ENCODE measurements at regions not wholly inside any gene's neighbourhood (a gene's known extent, or its start where the extent isn't known, plus 50 kb on each side); places are given as distances from the start of the nearest gene placed in this dataset.

- no peaks in the 10 kb centered on the region for H3K36me3 ChIP-seq (ENCODE audit: control insufficient read depth, insufficient read depth, low read length)
- peaks cover 12% of the 10 kb centered on the region for H3K4me1 ChIP-seq (ENCODE audit: control insufficient read depth, insufficient read depth, low read length, poor library complexity, severe bottlenecking)
- H3K4me3 ChIP-seq (ENCODE audit: extremely low read depth, insufficient read depth, low read length, poor library complexity, severe bottlenecking), result no peak overlapping the region
- no peak overlapping the region for H3K27ac ChIP-seq (ENCODE audit: low read depth, low read length, severe bottlenecking)
- WGBS, 2 experiments (ENCODE audit: insufficient coverage in 2 of 2), result 89 to 94% methylated on average over 8 to 9 of the region's 10 CpGs
- H3K9me3 ChIP-seq (ENCODE audit: control insufficient read depth, low read length), result no peaks in the 10 kb centered on the region
Observed at GRCh38 chr16:81185416-81185815, 53.1 kb upstream of the BCO1 start.

DNA sequence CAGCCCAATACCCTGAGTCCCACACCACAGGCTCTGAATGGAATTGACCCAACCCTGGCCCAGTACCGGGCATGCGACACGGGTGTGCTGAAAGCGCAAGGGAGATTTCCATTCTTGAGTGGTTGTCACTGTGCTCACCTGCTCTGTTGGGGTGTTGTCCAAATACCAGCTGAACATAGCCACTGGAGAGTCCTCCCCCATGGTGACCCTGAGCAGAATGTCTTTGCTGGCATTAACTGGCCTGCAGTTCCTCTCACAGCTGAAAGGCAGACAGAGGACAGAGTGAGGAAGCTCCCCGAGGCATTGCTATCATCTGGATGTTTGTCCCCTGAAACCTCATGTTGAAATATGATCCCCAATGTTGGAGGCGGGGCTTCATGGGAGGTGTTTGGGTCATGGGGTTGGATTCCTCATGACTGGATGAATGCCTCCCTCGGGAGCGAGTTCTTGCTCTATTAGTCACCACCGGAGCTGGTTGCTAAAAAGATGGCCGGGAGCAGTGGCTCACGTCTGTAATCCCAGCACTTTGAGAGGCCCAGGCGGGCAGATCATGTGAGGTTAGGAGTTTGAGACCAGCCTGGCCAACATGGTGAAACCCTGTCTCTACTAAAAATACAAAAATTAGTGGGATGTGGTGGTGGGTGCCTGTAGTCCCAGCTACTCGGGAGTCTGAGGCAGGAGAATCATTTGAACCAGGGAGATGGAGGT is 57.3 kb upstream of the BCO1 start:
- Histone ChIP-seq H3K4me3 (ENCODE audit: extremely low read depth, insufficient read depth, low read length, poor library complexity, severe bottlenecking) (no peak overlapping the region), H3K9me3 (ENCODE audit: control insufficient read depth, low read length) (no peaks in the 10 kb centered on the region), H3K27ac (ENCODE audit: low read depth, low read length, severe bottlenecking) (peak overlapping the region; percentile 85), H3K36me3 (ENCODE audit: control insufficient read depth, insufficient read depth, low read length) (no peaks in the 10 kb centered on the region), H3K4me1 (ENCODE audit: control insufficient read depth, insufficient read depth, low read length, poor library complexity, severe bottlenecking) (peaks cover 7% of the 10 kb centered on the region)
- WGBS, 2 experiments (ENCODE audit: insufficient coverage in 2 of 2), result 24 to 57% methylated on average over 4 to 8 of the region's 13 CpGs

- H3K36me3 ChIP-seq (ENCODE audit: control insufficient read depth, insufficient read depth, low read length), result no peaks in the 10 kb centered on the region
- peak overlapping the region; percentile 85 for H3K27ac ChIP-seq (ENCODE audit: low read depth, low read length, severe bottlenecking)
- WGBS, 2 experiments (ENCODE audit: insufficient coverage in 2 of 2), result 72 to 76% methylated on average over 5 to 6 of the region's 6 CpGs
- H3K4me3 ChIP-seq (ENCODE audit: extremely low read depth, insufficient read depth, low read length, poor library complexity, severe bottlenecking), result no peak overlapping the region
- H3K9me3 ChIP-seq (ENCODE audit: control insufficient read depth, low read length), result no peaks in the 10 kb centered on the region
- H3K4me1 ChIP-seq (ENCODE audit: control insufficient read depth, insufficient read depth, low read length, poor library complexity, severe bottlenecking), result peaks cover 10% of the 10 kb centered on the region
Observed at GRCh38 chr16:81180578-81180977, 57.9 kb upstream of the BCO1 start.

DNA sequence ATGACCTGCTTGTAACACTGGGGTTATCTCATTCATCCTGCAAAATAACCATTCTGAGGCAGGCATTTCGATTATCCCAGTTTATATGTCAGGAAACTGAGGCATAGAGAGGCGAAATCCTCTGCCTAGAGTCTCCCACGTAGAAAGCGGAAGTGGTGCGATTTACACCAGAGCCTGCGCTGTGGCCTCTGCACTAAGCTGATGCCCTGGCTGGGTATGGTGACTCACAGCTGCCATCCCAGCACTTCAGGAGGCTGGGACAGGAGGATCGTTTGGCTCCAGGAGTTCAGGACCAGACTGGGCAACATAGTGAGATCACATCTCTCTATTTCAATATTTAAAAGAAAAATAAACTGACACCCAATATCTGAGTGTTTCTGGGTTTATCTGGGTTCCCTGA is 59.3 kb upstream of the BCO1 start:
- peaks cover 20% of the 10 kb centered on the region for H3K4me1 ChIP-seq (ENCODE audit: control insufficient read depth, insufficient read depth, low read length, poor library complexity, severe bottlenecking)
- no peak overlapping the region for H3K27ac ChIP-seq (ENCODE audit: low read depth, low read length, severe bottlenecking)
- WGBS, 2 experiments (ENCODE audit: insufficient coverage in 2 of 2), result 92 to 98% methylated on average over 6 of the region's 7 CpGs
- no peak overlapping the region for H3K4me3 ChIP-seq (ENCODE audit: extremely low read depth, insufficient read depth, low read length, poor library complexity, severe bottlenecking)
- H3K9me3 ChIP-seq (ENCODE audit: control insufficient read depth, low read length), result no peaks in the 10 kb centered on the region
- H3K36me3 ChIP-seq (ENCODE audit: control insufficient read depth, insufficient read depth, low read length), result no peaks in the 10 kb centered on the region

- no peak overlapping the region for H3K4me3 ChIP-seq (ENCODE audit: extremely low read depth, insufficient read depth, low read length, poor library complexity, severe bottlenecking)
- peaks cover 14% of the 10 kb centered on the region for H3K4me1 ChIP-seq (ENCODE audit: control insufficient read depth, insufficient read depth, low read length, poor library complexity, severe bottlenecking)
- H3K36me3 ChIP-seq (ENCODE audit: control insufficient read depth, insufficient read depth, low read length), result no peaks in the 10 kb centered on the region
- no peaks in the 10 kb centered on the region for H3K9me3 ChIP-seq (ENCODE audit: control insufficient read depth, low read length)
- WGBS, 2 experiments (ENCODE audit: insufficient coverage in 2 of 2), result 93 to 95% methylated on average over 4 of the region's 7 CpGs
- H3K27ac ChIP-seq (ENCODE audit: low read depth, low read length, severe bottlenecking), result no peak overlapping the region
Observed at GRCh38 chr16:81175325-81175891, 63.1 kb upstream of the BCO1 start.

DNA sequence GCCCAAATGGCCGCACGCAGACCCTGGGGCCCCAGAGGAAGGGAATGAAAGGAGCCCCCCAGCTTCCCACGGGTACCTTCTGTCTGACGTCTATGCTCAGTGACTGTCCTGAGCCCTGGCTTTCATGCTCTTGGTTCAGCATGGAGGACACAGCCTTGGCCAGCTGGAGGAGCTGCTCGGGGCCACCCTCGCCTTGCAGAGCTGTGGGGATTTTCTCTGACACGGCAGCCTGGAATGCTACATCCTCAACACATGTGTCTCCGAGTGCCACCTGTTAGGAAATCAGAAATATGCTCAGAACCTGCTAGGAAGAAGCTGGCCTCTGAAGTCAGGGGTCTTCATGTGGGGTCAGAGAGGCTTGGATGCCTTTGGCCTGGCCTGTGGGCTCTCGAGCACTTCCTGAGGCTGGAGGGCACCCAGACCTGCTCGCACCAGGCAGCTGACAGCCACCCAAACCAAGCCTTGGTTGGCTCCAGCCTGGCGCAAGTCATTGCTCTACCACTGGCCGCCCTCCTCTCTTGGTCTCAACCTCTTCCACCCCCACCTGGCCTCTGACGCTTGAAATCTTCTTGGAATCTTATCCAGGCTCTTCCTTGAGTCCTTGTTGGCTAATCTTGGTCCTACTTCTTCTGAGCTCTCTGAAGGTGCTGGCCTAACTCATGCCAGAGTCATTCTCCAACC is 63.7 kb upstream of the BCO1 start:
- H3K36me3 ChIP-seq (ENCODE audit: control insufficient read depth, insufficient read depth, low read length), result no peaks in the 10 kb centered on the region
- H3K9me3 ChIP-seq (ENCODE audit: control insufficient read depth, low read length), result no peaks in the 10 kb centered on the region
- WGBS, 2 experiments (ENCODE audit: insufficient coverage in 2 of 2), result 89 to 94% methylated on average over 12 to 13 of the region's 13 CpGs
- no peak overlapping the region for H3K4me3 ChIP-seq (ENCODE audit: extremely low read depth, insufficient read depth, low read length, poor library complexity, severe bottlenecking)
- H3K4me1 ChIP-seq (ENCODE audit: control insufficient read depth, insufficient read depth, low read length, poor library complexity, severe bottlenecking), result peaks cover 14% of the 10 kb centered on the region
- no peak overlapping the region for H3K27ac ChIP-seq (ENCODE audit: low read depth, low read length, severe bottlenecking)

GRCh38 chr16:81172769-81173658 is 65.5 kb upstream of the BCO1 start:
- no peak overlapping the region for H3K27ac ChIP-seq (ENCODE audit: low read depth, low read length, severe bottlenecking)
- no peaks in the 10 kb centered on the region for H3K9me3 ChIP-seq (ENCODE audit: control insufficient read depth, low read length)
- H3K36me3 ChIP-seq (ENCODE audit: control insufficient read depth, insufficient read depth, low read length), result no peaks in the 10 kb centered on the region
- no peak overlapping the region for H3K4me3 ChIP-seq (ENCODE audit: extremely low read depth, insufficient read depth, low read length, poor library complexity, severe bottlenecking)
- H3K4me1 ChIP-seq (ENCODE audit: control insufficient read depth, insufficient read depth, low read length, poor library complexity, severe bottlenecking), result peaks cover 14% of the 10 kb centered on the region
- WGBS, 2 experiments (ENCODE audit: insufficient coverage in 2 of 2), result 80 to 84% methylated on average over 9 to 13 of the region's 13 CpGs

GRCh38 chr16:81170824-81171223 is 67.7 kb upstream of the BCO1 start:
- Histone ChIP-seq H3K27ac (ENCODE audit: low read depth, low read length, severe bottlenecking) (no peak overlapping the region), H3K4me3 (ENCODE audit: extremely low read depth, insufficient read depth, low read length, poor library complexity, severe bottlenecking) (no peak overlapping the region), H3K4me1 (ENCODE audit: control insufficient read depth, insufficient read depth, low read length, poor library complexity, severe bottlenecking) (peaks cover 13% of the 10 kb centered on the region), H3K9me3 (ENCODE audit: control insufficient read depth, low read length) (no peaks in the 10 kb centered on the region), H3K36me3 (ENCODE audit: control insufficient read depth, insufficient read depth, low read length) (no peaks in the 10 kb centered on the region)
- WGBS, 2 experiments (ENCODE audit: insufficient coverage in 2 of 2), result 46 to 71% methylated on average over 4 to 6 of the region's 7 CpGs

GRCh38 chr16:81168406-81168805 is 70.1 kb upstream of the BCO1 start:
- WGBS, 2 experiments (ENCODE audit: insufficient coverage in 2 of 2), result 60 to 89% methylated on average over 1 of the region's 1 CpG

GRCh38 chr16:81167851-81168250 is 70.6 kb upstream of the BCO1 start:
- H3K9me3 ChIP-seq (ENCODE audit: control insufficient read depth, low read length), result no peaks in the 10 kb centered on the region
- H3K4me3 ChIP-seq (ENCODE audit: extremely low read depth, insufficient read depth, low read length, poor library complexity, severe bottlenecking), result no peak overlapping the region
- no peak overlapping the region for H3K27ac ChIP-seq (ENCODE audit: low read depth, low read length, severe bottlenecking)
- no peaks in the 10 kb centered on the region for H3K4me1 ChIP-seq (ENCODE audit: control insufficient read depth, insufficient read depth, low read length, poor library complexity, severe bottlenecking)
- H3K36me3 ChIP-seq (ENCODE audit: control insufficient read depth, insufficient read depth, low read length), result no peaks in the 10 kb centered on the region
- 58 to 72% methylated on average over 3 to 6 of the region's 6 CpGs for WGBS, 2 experiments (ENCODE audit: insufficient coverage in 2 of 2)

More at GRCh38 chr16:81168406-81168805, 70.1 kb upstream of the BCO1 start:
- H3K36me3 ChIP-seq (ENCODE audit: control insufficient read depth, insufficient read depth, low read length), result no peaks in the 10 kb centered on the region
- no peak overlapping the region for H3K27ac ChIP-seq (ENCODE audit: low read depth, low read length, severe bottlenecking)
- no peak overlapping the region for H3K4me3 ChIP-seq (ENCODE audit: extremely low read depth, insufficient read depth, low read length, poor library complexity, severe bottlenecking)
- H3K4me1 ChIP-seq (ENCODE audit: control insufficient read depth, insufficient read depth, low read length, poor library complexity, severe bottlenecking), result no peaks in the 10 kb centered on the region
- no peaks in the 10 kb centered on the region for H3K9me3 ChIP-seq (ENCODE audit: control insufficient read depth, low read length)
